ENCODE measurements at regions not wholly inside any gene's neighbourhood (a gene's known extent, or its start where the extent isn't known, plus 50 kb on each side); places are given as distances from the start of the nearest gene placed in this dataset.

DNA sequence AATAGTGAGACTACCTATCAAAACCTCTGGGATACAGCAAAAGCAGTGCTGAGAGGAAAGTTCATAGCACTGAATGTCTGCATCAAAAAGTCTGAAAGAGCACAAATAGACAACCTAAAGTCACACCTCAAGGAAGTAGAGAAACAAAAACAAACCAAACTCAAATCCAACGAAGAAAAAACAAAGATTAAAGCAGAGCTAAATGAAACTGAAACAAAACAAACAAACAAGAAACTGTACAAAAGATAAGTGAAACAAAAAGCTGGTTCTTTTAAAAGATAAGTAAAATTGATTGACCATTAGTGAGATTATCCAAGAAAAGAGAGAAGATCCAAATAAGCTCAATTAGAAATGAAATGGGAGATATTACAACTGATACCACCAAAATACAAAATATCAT lies 378.3 kb upstream of the NDST4 start:
- DNase-seq: no peak
- TF ChIP-seq, protein P1, sequence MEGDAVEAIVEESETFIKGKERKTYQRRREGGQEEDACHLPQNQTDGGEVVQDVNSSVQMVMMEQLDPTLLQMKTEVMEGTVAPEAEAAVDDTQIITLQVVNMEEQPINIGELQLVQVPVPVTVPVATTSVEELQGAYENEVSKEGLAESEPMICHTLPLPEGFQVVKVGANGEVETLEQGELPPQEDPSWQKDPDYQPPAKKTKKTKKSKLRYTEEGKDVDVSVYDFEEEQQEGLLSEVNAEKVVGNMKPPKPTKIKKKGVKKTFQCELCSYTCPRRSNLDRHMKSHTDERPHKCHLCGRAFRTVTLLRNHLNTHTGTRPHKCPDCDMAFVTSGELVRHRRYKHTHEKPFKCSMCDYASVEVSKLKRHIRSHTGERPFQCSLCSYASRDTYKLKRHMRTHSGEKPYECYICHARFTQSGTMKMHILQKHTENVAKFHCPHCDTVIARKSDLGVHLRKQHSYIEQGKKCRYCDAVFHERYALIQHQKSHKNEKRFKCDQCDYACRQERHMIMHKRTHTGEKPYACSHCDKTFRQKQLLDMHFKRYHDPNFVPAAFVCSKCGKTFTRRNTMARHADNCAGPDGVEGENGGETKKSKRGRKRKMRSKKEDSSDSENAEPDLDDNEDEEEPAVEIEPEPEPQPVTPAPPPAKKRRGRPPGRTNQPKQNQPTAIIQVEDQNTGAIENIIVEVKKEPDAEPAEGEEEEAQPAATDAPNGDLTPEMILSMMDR (IDR thresholded peaks at IDR 0.05): no peak
- TF ChIP-seq POLR2A (IDR thresholded peaks at IDR 0.05): no peak
- no peak for TF ChIP-seq POLR2AphosphoS5 (IDR thresholded peaks at IDR 0.05)
- TF ChIP-seq EP300 (IDR thresholded peaks at IDR 0.05; ENCODE audit: low read depth): no peak
- in situ Hi-C loops (cut with MboI; ENCODE audit: low pct_ligation_motif_present in 1 of 4, low pct_unique_long_range_greater_than_20kb in 1 of 4, low sequenced_read_pairs in 3 of 4) (no loop called here), intact Hi-C loops (cut with DNase I; ENCODE audit: low total_unique reads) (no loop called here)
- H3K4me1 ChIP-seq: no peaks in the 10 kb centered on the region
- no peaks in the 10 kb centered on the region for H3K36me3 ChIP-seq
- no peak overlapping the region for H3K27ac ChIP-seq
- H3K4me3 ChIP-seq: no peak overlapping the region
- no peaks in the 10 kb centered on the region for H3K9me3 ChIP-seq
- WGBS, 2 donors (ENCODE audit: low coverage in 1 of 2): 20 to 42% methylated on average over 1 of the region's 1 CpG
- no peaks in the 10 kb centered on the region for H3K27me3 ChIP-seq

DNA sequence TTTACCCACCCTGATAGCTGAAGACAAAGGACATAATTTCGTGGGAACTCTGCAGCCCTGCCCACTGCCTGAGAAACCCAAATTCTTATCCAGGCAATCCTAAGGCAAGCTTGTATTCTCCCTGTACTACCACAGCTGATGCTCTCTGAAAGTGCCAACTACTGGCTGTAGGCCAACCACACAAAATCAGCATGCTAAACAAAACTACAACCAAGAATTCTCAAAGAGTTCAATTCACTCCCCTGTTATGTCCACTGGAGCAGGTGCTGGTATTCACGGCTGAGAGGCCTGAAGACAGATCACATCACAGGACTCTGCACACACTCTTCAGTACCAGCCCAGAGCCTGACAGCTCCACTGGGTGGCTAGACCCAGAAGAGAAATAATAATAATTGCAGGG lies 375.9 kb upstream of the NDST4 start:
- no peak for DNase-seq
- intact Hi-C loops (cut with DNase I; ENCODE audit: low total_unique reads): no loop called here
- no peaks in the 10 kb centered on the region for H3K36me3 ChIP-seq
- H3K27me3 ChIP-seq: no peaks in the 10 kb centered on the region
- WGBS, 2 donors (ENCODE audit: low coverage in 1 of 2): 77% methylated on average over 2 of the region's 2 CpGs; no CpG with 5 or more reads in 1 of the 2 donors
- TF ChIP-seq, protein P1 (IDR thresholded peaks at IDR 0.05): no peak
- TF ChIP-seq EP300 (IDR thresholded peaks at IDR 0.05; ENCODE audit: low read depth): no peak
- no peak for TF ChIP-seq POLR2A (IDR thresholded peaks at IDR 0.05)
- TF ChIP-seq POLR2AphosphoS5 (IDR thresholded peaks at IDR 0.05): no peak
- H3K9me3 ChIP-seq: no peaks in the 10 kb centered on the region
- no peak overlapping the region for H3K27ac ChIP-seq
- in situ Hi-C loops (cut with MboI; ENCODE audit: low pct_ligation_motif_present in 1 of 4, low pct_unique_long_range_greater_than_20kb in 1 of 4, low sequenced_read_pairs in 3 of 4): no loop called here
- H3K4me1 ChIP-seq: no peaks in the 10 kb centered on the region
- H3K4me3 ChIP-seq: no peak overlapping the region

DNA sequence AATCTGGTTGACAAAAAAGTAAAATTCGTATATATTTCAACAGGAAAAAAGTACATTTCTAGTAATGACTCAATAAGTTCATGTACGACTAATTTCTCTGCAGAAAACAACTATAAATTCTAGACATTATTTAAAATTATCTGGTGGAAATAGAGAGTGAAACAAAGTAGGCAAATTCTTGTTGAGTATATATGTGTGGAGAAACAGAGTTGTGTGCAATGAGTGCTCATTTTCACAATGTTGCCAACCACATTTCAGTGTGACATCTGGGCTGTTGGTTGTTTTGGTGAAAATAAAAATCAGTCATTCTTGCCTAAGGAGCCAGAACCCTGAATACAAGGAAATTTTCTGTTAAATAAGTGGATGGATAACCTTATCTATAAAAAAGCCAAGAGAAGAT lies 372.0 kb upstream of the NDST4 start:
- TF ChIP-seq EP300 (IDR thresholded peaks at IDR 0.05; ENCODE audit: low read depth) (no peak), POLR2AphosphoS5 (IDR thresholded peaks at IDR 0.05) (no peak), POLR2A (IDR thresholded peaks at IDR 0.05) (no peak)
- TF ChIP-seq, protein P1 (IDR thresholded peaks at IDR 0.05): no peak
- no peaks in the 10 kb centered on the region for H3K4me1 ChIP-seq
- intact Hi-C loops (cut with DNase I; ENCODE audit: low total_unique reads): no loop called here
- H3K9me3 ChIP-seq: no peaks in the 10 kb centered on the region
- WGBS, 2 donors (ENCODE audit: low coverage in 1 of 2): 73 to 78% methylated on average over 2 of the region's 2 CpGs
- no peak for DNase-seq
- in situ Hi-C loops (cut with MboI; ENCODE audit: low pct_ligation_motif_present in 1 of 4, low pct_unique_long_range_greater_than_20kb in 1 of 4, low sequenced_read_pairs in 3 of 4): no loop called here
- H3K27me3 ChIP-seq: no peaks in the 10 kb centered on the region
- no peak overlapping the region for H3K4me3 ChIP-seq
- H3K27ac ChIP-seq: no peak overlapping the region
- H3K36me3 ChIP-seq: no peaks in the 10 kb centered on the region

DNA sequence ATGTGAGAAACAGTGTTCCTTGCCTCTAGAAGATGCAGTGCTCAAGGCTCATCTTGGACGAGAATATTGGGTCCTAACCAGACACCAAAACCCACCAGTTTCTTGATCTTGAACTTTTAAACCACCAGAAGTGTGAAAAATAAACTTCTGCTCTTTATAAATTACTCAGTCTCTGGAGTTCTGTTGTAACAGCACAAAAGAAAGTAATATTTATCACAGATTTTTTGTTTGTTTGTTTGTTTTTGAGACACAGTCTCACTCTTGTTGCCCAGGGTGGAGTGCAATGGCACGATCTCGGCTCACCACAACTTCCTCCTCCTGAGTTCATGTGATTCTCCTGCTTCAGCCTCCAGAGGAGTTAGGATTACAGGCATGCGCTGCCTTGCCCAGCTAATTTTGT lies 371.1 kb upstream of the NDST4 start:
- no peaks in the 10 kb centered on the region for H3K4me1 ChIP-seq
- no peak overlapping the region for H3K27ac ChIP-seq
- DNase-seq: no peak
- TF ChIP-seq EP300 (IDR thresholded peaks at IDR 0.05; ENCODE audit: low read depth) (no peak), POLR2A (IDR thresholded peaks at IDR 0.05) (no peak), POLR2AphosphoS5 (IDR thresholded peaks at IDR 0.05) (no peak)
- TF ChIP-seq, protein P1 (IDR thresholded peaks at IDR 0.05): no peak
- no peaks in the 10 kb centered on the region for H3K27me3 ChIP-seq
- in situ Hi-C loops (cut with MboI; ENCODE audit: low pct_ligation_motif_present in 1 of 4, low pct_unique_long_range_greater_than_20kb in 1 of 4, low sequenced_read_pairs in 3 of 4) (no loop called here), intact Hi-C loops (cut with DNase I; ENCODE audit: low total_unique reads) (no loop called here)
- 66 to 79% methylated on average over 3 to 4 of the region's 4 CpGs for WGBS, 2 donors (ENCODE audit: low coverage in 1 of 2)
- H3K36me3 ChIP-seq: no peaks in the 10 kb centered on the region
- no peaks in the 10 kb centered on the region for H3K9me3 ChIP-seq
- no peak overlapping the region for H3K4me3 ChIP-seq

Data from transverse colon (tissue), 4 donors.